AG04450 (cell line): ENCODE measurements at regions not wholly inside any gene's neighbourhood (a gene's known extent, or its start where the extent isn't known, plus 50 kb on each side); places are given as distances from the start of the nearest gene placed in this dataset.
"Not testable (repeated sequence)": the region's sequence is repeated elsewhere in the genome, so short reads cannot be mapped to it uniquely, and the experiment has no call there.

ENCODE experiments used
- CTCF ChIA-PET: fragments of 300-600, 350-600 bp; formaldehyde crosslinking; extraction: SDS; loops from one replicate; lab custom pipeline; 2022; ENCODE audit warnings: antibody characterized with exemption, inconsistent platforms; lab: Charles Lee
- POLR2A ChIA-PET: fragments of 350-600 bp; formaldehyde crosslinking; extraction: SDS; loops from one replicate; lab custom pipeline; 2021; ENCODE audit warnings: antibody characterized with exemption, inconsistent platforms; lab: Yijun Ruan, JAX
- DNase-seq: peaks from one replicate; pipeline ENCODE4 v3.0.0-alpha.2; 2011; ENCODE audit warnings: low read depth, low spot score
- H3K27ac ChIP-seq: one replicate; pipeline ENCODE4 v1.5.1; 2012; ENCODE audit warnings: low read depth, low read length, control low read depth
- H3K27me3 ChIP-seq: one replicate; pipeline ENCODE4 v1.6.0; 2012; ENCODE audit warnings: low read length; ENCODE audit not compliant: control insufficient read depth, insufficient read depth
- H3K4me3 ChIP-seq: 2 replicates; pipeline ENCODE4 v1.5.1; 2011; ENCODE audit warnings: mild to moderate bottlenecking, low read depth, low read length, control low read depth
- H3K9me3 ChIP-seq: 2 replicates; pipeline ENCODE4 v1.5.1; 2012; ENCODE audit warnings: low read length; ENCODE audit not compliant: control insufficient read depth, insufficient read depth
- CTCF ChIP-seq: IDR thresholded peaks from 2 replicates; pipeline ENCODE4 v1.5.1; 2011; ENCODE audit warnings: low read depth, low read length, control low read depth, inconsistent platforms

DNA sequence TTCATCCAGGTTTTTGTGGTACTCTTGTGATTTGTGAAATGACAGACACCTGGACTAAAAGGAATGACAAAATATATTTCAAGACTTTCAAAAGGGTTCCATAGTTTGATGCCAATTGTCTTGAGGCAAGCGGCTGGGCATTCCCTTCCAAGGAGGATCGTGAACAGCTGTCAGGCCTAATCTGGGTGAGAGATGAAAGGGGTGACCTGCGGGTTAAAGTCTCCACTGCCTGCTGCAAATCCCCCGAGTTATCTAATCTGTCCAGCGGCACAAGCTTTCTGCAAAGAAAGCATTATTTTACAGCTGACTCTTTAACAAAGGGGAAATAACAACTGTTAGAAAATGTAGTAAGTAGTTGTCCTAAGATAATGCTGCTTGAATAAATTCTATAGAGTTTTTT, 128.7 kb upstream of the MB21D2 start:
- peaks cover 15% of the 10 kb centered on the region for H3K27me3 ChIP-seq
- H3K27ac ChIP-seq: no peak overlapping the region
- CTCF ChIA-PET: interaction anchor here (10.0 kb wide), 1 partner anchor 231 kb away, joined by 637 read pairs; no protein-coding TSS in a partner anchor
- no peaks in the 10 kb centered on the region for H3K9me3 ChIP-seq
- no peak for TF ChIP-seq CTCF
- no peak for DNase-seq
- POLR2A ChIA-PET: no interaction called here
- H3K4me3 ChIP-seq: no peak overlapping the region

GRCh38 chr3:193047461-193047860, 129.8 kb upstream of the MB21D2 start:
- POLR2A ChIA-PET, H3K9me3 ChIP-seq, H3K4me3 ChIP-seq, DNase-seq, CTCF ChIA-PET, H3K27ac ChIP-seq: not testable (repeated sequence)
- H3K27me3 ChIP-seq: peaks cover 16% of the 10 kb centered on the region

GRCh38 chr3:193048127-193048526, 130.5 kb upstream of the MB21D2 start:
- CTCF ChIA-PET: interaction anchor here (1.2 kb wide), 2 partner anchors 232 to 235 kb away, joined by 6 to 7 read pairs; no protein-coding TSS in a partner anchor
- Histone ChIP-seq H3K27me3 (peaks cover 16% of the 10 kb centered on the region), H3K9me3 (no peaks in the 10 kb centered on the region), H3K4me3 (no peak overlapping the region), H3K27ac (no peak overlapping the region)
- TF ChIP-seq CTCF: no peak
- POLR2A ChIA-PET: no interaction called here
- no peak for DNase-seq

DNA sequence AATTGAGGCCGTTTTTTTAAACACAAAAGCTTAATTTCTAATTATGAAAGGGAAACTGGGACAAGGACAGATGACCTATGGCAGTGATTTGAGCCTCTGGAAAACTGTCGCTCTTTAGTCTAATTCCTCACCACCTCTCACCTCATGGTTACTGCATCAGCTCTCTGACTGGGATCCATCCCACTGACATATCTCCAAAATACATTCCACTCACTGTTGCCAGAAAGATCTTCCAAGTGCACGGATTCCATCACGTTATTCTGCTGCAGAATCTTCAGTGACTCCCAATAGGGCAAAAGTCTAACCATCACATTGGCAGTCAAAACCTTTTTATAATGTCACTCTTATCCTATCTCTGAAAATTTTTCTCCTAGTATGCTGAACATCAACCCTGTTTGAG, 132.3 kb upstream of the MB21D2 start:
- POLR2A ChIA-PET: no interaction called here
- Histone ChIP-seq H3K27me3 (peaks cover 16% of the 10 kb centered on the region), H3K4me3 (no peak overlapping the region), H3K27ac (no peak overlapping the region), H3K9me3 (no peaks in the 10 kb centered on the region)
- CTCF ChIA-PET: interaction anchor here (1.3 to 2.0 kb wide), 3 partner anchors 9 to 246 kb away, joined by 4 to 13 read pairs (median 4); no protein-coding TSS in a partner anchor
- DNase-seq: no peak
- TF ChIP-seq CTCF: no peak

- ChIA-PET POLR2A (no interaction called here), CTCF (interaction anchor here (0.8 to 2.8 kb wide), 3 partner anchors 10 to 237 kb away, joined by 3 to 14 read pairs (median 13); no protein-coding TSS in a partner anchor)
- no peak for DNase-seq
- TF ChIP-seq CTCF: no peak
- Histone ChIP-seq H3K9me3 (no peaks in the 10 kb centered on the region), H3K27me3 (peaks cover 11% of the 10 kb centered on the region), H3K27ac (no peak overlapping the region), H3K4me3 (no peak overlapping the region)
These were observed 133.7 kb upstream of the MB21D2 start for GRCh38 chr3:193051314-193051713.
